HEK293 (cell line): ENCODE measurements at regions not wholly inside any gene's neighbourhood (a gene's known extent, or its start where the extent isn't known, plus 50 kb on each side); places are given as distances from the start of the nearest gene placed in this dataset.

ENCODE experiments used
- CTCF ChIA-PET: fragments of 350-600 bp; formaldehyde crosslinking; extraction: SDS; loops from one replicate; lab custom pipeline; 2021; ENCODE audit warnings: antibody characterized with exemption; lab: Yijun Ruan, JAX
- POLR2A ChIA-PET: fragments of 300-600 bp; formaldehyde crosslinking; extraction: SDS; loops from one replicate; lab custom pipeline; 2020; ENCODE audit warnings: antibody characterized with exemption, inconsistent platforms; lab: Yijun Ruan, JAX
- H3K27ac ChIP-seq: fragments of 200-500 bp; sonication (Bioruptor generic); 2 replicates; pipeline ENCODE4 v1.5.1; 2014; ENCODE audit warnings: low read depth, low read length, control low read depth, inconsistent platforms; ENCODE audit errors: extremely low read depth
- H3K36me3 ChIP-seq, 2 experiments: fragments of 200-500 bp in 1 of 2; sonication (Bioruptor generic) in 1 of 2; 1 replicate in 1 of 2; 2 replicates in 1 of 2; pipeline ENCODE4 v1.5.1; 2014 to 2017; ENCODE audit warnings: inconsistent platforms in 2 of 2, low read length in 2 of 2; ENCODE audit not compliant: control insufficient read depth in 2 of 2, insufficient read depth in 1 of 2
- H3K4me1 ChIP-seq: fragments of 200-500 bp; sonication (Bioruptor generic); 2 replicates; pipeline ENCODE4 v1.5.1; 2014; ENCODE audit warnings: mild to moderate bottlenecking, low read length, inconsistent platforms; ENCODE audit not compliant: control insufficient read depth, insufficient read depth
- H3K4me3 ChIP-seq: 2 replicates; pipeline ENCODE4 v1.5.1; 2011; ENCODE audit warnings: low read depth, mild to moderate bottlenecking, control low read depth, low read length, moderate library complexity
- H3K9me3 ChIP-seq: fragments of 200-500 bp; sonication (Bioruptor generic); 2 replicates; pipeline ENCODE4 v1.5.1; 2014; ENCODE audit warnings: low read depth, low read length, inconsistent platforms; ENCODE audit not compliant: control insufficient read depth, insufficient read depth
- BCL11A ChIP-seq: fragments of 450-650 bp; formaldehyde crosslinking; IDR thresholded peaks from 2 replicates; pipeline ENCODE4 v1.5.1; 2016; ENCODE audit warnings: low read depth, missing biosample characterization, missing genetic modification characterization
- EGR2 ChIP-seq: fragments of 450-650 bp; formaldehyde crosslinking; IDR thresholded peaks from 2 replicates; pipeline ENCODE4 v1.5.1; 2016; ENCODE audit warnings: low read depth, missing biosample characterization, missing genetic modification characterization
- SP3 ChIP-seq: fragments of 450-650 bp; formaldehyde crosslinking; IDR thresholded peaks from 2 replicates; pipeline ENCODE4 v1.5.1; 2016; ENCODE audit warnings: missing biosample characterization, missing genetic modification characterization
- TRIM28 ChIP-seq: IDR thresholded peaks from 2 replicates; pipeline ENCODE4 v1.6.1; 2011; ENCODE audit warnings: low read length, control low read depth, borderline replicate concordance
- YY2 ChIP-seq: fragments of 450-650 bp; formaldehyde crosslinking; IDR thresholded peaks from 2 replicates; pipeline ENCODE4 v1.5.1; 2016; ENCODE audit warnings: missing biosample characterization, missing genetic modification characterization
- ZBTB1 ChIP-seq: fragments of 450-650 bp; formaldehyde crosslinking; IDR thresholded peaks from 2 replicates; pipeline ENCODE4 v1.5.1; 2016; ENCODE audit warnings: missing biosample characterization, missing genetic modification characterization
- ZNF112 ChIP-seq: fragments of 450-650 bp; formaldehyde crosslinking; IDR thresholded peaks from 2 replicates; pipeline ENCODE4 v1.5.0; 2017; ENCODE audit warnings: missing biosample characterization, missing genetic modification characterization
- ZNF184 ChIP-seq: fragments of 450-650 bp; IDR thresholded peaks from 2 replicates; pipeline ENCODE4 v1.5.1; 2018; ENCODE audit warnings: missing biosample characterization, mild to moderate bottlenecking, missing genetic modification characterization
- ZNF391 ChIP-seq: fragments of 450-650 bp; formaldehyde crosslinking; IDR thresholded peaks from 2 replicates; pipeline ENCODE4 v1.5.1; 2016; ENCODE audit warnings: low read depth, missing biosample characterization, missing genetic modification characterization, borderline replicate concordance
- ZNF394 ChIP-seq: fragments of 450-650 bp; formaldehyde crosslinking; IDR thresholded peaks from 2 replicates; pipeline ENCODE4 v1.5.1; 2016; ENCODE audit warnings: missing biosample characterization, missing genetic modification characterization, mild to moderate bottlenecking, moderate library complexity, borderline replicate concordance
- ZNF423 ChIP-seq: fragments of 450-650 bp; formaldehyde crosslinking; IDR thresholded peaks from 2 replicates; pipeline ENCODE4 v1.5.1; 2016; ENCODE audit warnings: missing biosample characterization, missing genetic modification characterization
- ZNF596 ChIP-seq: fragments of 450-650 bp; IDR thresholded peaks from 2 replicates; pipeline ENCODE4 v1.5.0; 2018; ENCODE audit warnings: missing biosample characterization, mild to moderate bottlenecking, missing genetic modification characterization, moderate library complexity
- ZNF623 ChIP-seq: fragments of 450-650 bp; formaldehyde crosslinking; IDR thresholded peaks from 2 replicates; pipeline ENCODE4 v1.5.1; 2016; ENCODE audit warnings: missing biosample characterization, missing genetic modification characterization
- ZNF624 ChIP-seq: fragments of 450-650 bp; formaldehyde crosslinking; IDR thresholded peaks from 2 replicates; pipeline ENCODE4 v1.5.1; 2017; ENCODE audit warnings: missing biosample characterization, missing genetic modification characterization
- ZSCAN4 ChIP-seq: fragments of 450-650 bp; formaldehyde crosslinking; IDR thresholded peaks from 2 replicates; pipeline ENCODE4 v1.5.1; 2017; ENCODE audit warnings: missing biosample characterization, missing genetic modification characterization
- TF ChIP-seq, protein P1 (sequence below): fragments of 450-650 bp; formaldehyde crosslinking; IDR thresholded peaks from 2 replicates; pipeline ENCODE4 v1.5.1; 2016; ENCODE audit warnings: missing biosample characterization, missing genetic modification characterization, borderline replicate concordance
- TF ChIP-seq, protein P2 (sequence below): fragments of 450-650 bp; formaldehyde crosslinking; IDR thresholded peaks from 2 replicates; pipeline ENCODE4 v1.5.1; 2016; ENCODE audit warnings: missing biosample characterization, missing genetic modification characterization
- TF ChIP-seq, protein P3 (sequence below): fragments of 450-650 bp; IDR thresholded peaks from 2 replicates; pipeline ENCODE4 v1.5.1; 2018; ENCODE audit warnings: missing biosample characterization, missing genetic modification characterization
- TF ChIP-seq, protein P4 (sequence below): fragments of 450-650 bp; formaldehyde crosslinking; IDR thresholded peaks from 2 replicates; pipeline ENCODE4 v1.5.1; 2016; ENCODE audit warnings: missing biosample characterization, missing genetic modification characterization

GRCh38 chr18:47603158-47603557, 327.3 kb downstream of the SMAD2 start:
- Histone ChIP-seq H3K4me3 (no peak overlapping the region), H3K36me3 (no peaks in the 10 kb centered on the region), H3K9me3 (no peaks in the 10 kb centered on the region), H3K27ac (no peak overlapping the region), H3K4me1 (no peaks in the 10 kb centered on the region)
- TF ChIP-seq, protein P1, sequence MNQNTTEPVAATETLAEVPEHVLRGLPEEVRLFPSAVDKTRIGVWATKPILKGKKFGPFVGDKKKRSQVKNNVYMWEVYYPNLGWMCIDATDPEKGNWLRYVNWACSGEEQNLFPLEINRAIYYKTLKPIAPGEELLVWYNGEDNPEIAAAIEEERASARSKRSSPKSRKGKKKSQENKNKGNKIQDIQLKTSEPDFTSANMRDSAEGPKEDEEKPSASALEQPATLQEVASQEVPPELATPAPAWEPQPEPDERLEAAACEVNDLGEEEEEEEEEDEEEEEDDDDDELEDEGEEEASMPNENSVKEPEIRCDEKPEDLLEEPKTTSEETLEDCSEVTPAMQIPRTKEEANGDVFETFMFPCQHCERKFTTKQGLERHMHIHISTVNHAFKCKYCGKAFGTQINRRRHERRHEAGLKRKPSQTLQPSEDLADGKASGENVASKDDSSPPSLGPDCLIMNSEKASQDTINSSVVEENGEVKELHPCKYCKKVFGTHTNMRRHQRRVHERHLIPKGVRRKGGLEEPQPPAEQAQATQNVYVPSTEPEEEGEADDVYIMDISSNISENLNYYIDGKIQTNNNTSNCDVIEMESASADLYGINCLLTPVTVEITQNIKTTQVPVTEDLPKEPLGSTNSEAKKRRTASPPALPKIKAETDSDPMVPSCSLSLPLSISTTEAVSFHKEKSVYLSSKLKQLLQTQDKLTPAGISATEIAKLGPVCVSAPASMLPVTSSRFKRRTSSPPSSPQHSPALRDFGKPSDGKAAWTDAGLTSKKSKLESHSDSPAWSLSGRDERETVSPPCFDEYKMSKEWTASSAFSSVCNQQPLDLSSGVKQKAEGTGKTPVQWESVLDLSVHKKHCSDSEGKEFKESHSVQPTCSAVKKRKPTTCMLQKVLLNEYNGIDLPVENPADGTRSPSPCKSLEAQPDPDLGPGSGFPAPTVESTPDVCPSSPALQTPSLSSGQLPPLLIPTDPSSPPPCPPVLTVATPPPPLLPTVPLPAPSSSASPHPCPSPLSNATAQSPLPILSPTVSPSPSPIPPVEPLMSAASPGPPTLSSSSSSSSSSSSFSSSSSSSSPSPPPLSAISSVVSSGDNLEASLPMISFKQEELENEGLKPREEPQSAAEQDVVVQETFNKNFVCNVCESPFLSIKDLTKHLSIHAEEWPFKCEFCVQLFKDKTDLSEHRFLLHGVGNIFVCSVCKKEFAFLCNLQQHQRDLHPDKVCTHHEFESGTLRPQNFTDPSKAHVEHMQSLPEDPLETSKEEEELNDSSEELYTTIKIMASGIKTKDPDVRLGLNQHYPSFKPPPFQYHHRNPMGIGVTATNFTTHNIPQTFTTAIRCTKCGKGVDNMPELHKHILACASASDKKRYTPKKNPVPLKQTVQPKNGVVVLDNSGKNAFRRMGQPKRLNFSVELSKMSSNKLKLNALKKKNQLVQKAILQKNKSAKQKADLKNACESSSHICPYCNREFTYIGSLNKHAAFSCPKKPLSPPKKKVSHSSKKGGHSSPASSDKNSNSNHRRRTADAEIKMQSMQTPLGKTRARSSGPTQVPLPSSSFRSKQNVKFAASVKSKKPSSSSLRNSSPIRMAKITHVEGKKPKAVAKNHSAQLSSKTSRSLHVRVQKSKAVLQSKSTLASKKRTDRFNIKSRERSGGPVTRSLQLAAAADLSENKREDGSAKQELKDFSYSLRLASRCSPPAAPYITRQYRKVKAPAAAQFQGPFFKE (tag by site-specific recombination), result no peak
- TF ChIP-seq ZNF623 (tag by site-specific recombination), result no peak
- TF ChIP-seq ZNF112 (tag by site-specific recombination), result no peak
- no peak for TF ChIP-seq TRIM28
- ChIA-PET CTCF (interaction anchor here (0.8 kb wide), 1 partner anchor 151 kb away, joined by 3 read pairs; no protein-coding TSS in a partner anchor), POLR2A (no interaction called here)

GRCh38 chr18:47602273-47602897, 328.1 kb downstream of the SMAD2 start:
- H3K4me3 ChIP-seq, result no peak overlapping the region
- no peaks in the 10 kb centered on the region for H3K4me1 ChIP-seq
- CTCF ChIA-PET, result interaction anchor here (0.8 kb wide), 1 partner anchor 152 kb away, joined by 3 read pairs; no protein-coding TSS in a partner anchor
- H3K27ac ChIP-seq, result no peak overlapping the region
- POLR2A ChIA-PET, result no interaction called here
- no peak for TF ChIP-seq ZNF624 (tag by site-specific recombination)
- TF ChIP-seq ZNF391, result no peak
- TF ChIP-seq ZNF184 (tag by site-specific recombination), result no peak
- TF ChIP-seq ZBTB1, result no peak
- TF ChIP-seq, protein P2, sequence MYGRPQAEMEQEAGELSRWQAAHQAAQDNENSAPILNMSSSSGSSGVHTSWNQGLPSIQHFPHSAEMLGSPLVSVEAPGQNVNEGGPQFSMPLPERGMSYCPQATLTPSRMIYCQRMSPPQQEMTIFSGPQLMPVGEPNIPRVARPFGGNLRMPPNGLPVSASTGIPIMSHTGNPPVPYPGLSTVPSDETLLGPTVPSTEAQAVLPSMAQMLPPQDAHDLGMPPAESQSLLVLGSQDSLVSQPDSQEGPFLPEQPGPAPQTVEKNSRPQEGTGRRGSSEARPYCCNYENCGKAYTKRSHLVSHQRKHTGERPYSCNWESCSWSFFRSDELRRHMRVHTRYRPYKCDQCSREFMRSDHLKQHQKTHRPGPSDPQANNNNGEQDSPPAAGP (tag by site-specific recombination), result no peak
- TF ChIP-seq, protein P3, sequence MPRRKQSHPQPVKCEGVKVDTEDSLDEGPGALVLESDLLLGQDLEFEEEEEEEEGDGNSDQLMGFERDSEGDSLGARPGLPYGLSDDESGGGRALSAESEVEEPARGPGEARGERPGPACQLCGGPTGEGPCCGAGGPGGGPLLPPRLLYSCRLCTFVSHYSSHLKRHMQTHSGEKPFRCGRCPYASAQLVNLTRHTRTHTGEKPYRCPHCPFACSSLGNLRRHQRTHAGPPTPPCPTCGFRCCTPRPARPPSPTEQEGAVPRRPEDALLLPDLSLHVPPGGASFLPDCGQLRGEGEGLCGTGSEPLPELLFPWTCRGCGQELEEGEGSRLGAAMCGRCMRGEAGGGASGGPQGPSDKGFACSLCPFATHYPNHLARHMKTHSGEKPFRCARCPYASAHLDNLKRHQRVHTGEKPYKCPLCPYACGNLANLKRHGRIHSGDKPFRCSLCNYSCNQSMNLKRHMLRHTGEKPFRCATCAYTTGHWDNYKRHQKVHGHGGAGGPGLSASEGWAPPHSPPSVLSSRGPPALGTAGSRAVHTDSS (tag by site-specific recombination), result no peak
- no peak for TF ChIP-seq BCL11A
- TF ChIP-seq EGR2 (tag by site-specific recombination), result no peak
- TF ChIP-seq ZSCAN4 (tag by site-specific recombination), result no peak
- no peak for TF ChIP-seq ZNF423 (tag by site-specific recombination)
- no peak for TF ChIP-seq SP3
- no peak for TF ChIP-seq ZNF394
- no peak for TF ChIP-seq ZNF596 (tag by site-specific recombination)
- TF ChIP-seq, protein P4, sequence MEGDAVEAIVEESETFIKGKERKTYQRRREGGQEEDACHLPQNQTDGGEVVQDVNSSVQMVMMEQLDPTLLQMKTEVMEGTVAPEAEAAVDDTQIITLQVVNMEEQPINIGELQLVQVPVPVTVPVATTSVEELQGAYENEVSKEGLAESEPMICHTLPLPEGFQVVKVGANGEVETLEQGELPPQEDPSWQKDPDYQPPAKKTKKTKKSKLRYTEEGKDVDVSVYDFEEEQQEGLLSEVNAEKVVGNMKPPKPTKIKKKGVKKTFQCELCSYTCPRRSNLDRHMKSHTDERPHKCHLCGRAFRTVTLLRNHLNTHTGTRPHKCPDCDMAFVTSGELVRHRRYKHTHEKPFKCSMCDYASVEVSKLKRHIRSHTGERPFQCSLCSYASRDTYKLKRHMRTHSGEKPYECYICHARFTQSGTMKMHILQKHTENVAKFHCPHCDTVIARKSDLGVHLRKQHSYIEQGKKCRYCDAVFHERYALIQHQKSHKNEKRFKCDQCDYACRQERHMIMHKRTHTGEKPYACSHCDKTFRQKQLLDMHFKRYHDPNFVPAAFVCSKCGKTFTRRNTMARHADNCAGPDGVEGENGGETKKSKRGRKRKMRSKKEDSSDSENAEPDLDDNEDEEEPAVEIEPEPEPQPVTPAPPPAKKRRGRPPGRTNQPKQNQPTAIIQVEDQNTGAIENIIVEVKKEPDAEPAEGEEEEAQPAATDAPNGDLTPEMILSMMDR (tag by site-specific recombination), result no peak
- no peak for TF ChIP-seq YY2 (tag by site-specific recombination)
- no peaks in the 10 kb centered on the region for H3K36me3 ChIP-seq
- H3K9me3 ChIP-seq, result no peaks in the 10 kb centered on the region
